NB4 (cell line): ENCODE measurements at regions not wholly inside any gene's neighbourhood (a gene's known extent, or its start where the extent isn't known, plus 50 kb on each side); places are given as distances from the start of the nearest gene placed in this dataset.

Experiments
- POLR2A ChIP-seq: IDR thresholded peaks from 2 replicates; pipeline ENCODE4 v1.6.1; 2011; ENCODE audit warnings: mild to moderate bottlenecking; ENCODE audit not compliant: insufficient read length; ENCODE audit errors: extremely low read depth
- TF ChIP-seq, protein P1 (sequence below): IDR thresholded peaks from one replicate; pipeline ENCODE4 v1.5.1; 2012; ENCODE audit warnings: low read depth, low read length
- TF ChIP-seq, protein P2 (sequence below): IDR thresholded peaks from 2 replicates; pipeline ENCODE4 v1.6.1; 2011; ENCODE audit warnings: low read depth, low read length

DNA sequence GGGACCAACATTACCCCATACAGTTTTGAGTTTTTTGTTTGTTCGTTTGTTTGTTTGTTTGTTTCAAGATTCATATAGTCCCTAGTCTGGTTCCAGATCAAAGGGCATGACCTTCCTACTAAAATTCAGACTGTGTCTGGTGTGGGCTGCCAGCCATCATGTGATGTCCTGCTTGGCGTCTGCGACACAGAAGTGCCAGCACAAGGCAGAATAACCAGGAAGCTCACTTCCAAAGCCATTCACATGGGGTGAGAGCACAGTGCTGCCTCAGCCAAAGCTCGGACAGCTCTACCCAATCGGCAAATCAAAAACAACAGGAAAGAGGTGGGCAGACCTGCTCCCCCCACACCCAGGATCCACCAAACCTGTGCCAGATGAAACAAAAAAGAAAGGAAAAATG, 142.6 kb upstream of the THBS1 start:
- TF ChIP-seq, protein P1, sequence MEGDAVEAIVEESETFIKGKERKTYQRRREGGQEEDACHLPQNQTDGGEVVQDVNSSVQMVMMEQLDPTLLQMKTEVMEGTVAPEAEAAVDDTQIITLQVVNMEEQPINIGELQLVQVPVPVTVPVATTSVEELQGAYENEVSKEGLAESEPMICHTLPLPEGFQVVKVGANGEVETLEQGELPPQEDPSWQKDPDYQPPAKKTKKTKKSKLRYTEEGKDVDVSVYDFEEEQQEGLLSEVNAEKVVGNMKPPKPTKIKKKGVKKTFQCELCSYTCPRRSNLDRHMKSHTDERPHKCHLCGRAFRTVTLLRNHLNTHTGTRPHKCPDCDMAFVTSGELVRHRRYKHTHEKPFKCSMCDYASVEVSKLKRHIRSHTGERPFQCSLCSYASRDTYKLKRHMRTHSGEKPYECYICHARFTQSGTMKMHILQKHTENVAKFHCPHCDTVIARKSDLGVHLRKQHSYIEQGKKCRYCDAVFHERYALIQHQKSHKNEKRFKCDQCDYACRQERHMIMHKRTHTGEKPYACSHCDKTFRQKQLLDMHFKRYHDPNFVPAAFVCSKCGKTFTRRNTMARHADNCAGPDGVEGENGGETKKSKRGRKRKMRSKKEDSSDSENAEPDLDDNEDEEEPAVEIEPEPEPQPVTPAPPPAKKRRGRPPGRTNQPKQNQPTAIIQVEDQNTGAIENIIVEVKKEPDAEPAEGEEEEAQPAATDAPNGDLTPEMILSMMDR = no peak
- TF ChIP-seq POLR2A = no peak
- TF ChIP-seq, protein P2, sequence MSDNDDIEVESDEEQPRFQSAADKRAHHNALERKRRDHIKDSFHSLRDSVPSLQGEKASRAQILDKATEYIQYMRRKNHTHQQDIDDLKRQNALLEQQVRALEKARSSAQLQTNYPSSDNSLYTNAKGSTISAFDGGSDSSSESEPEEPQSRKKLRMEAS = no peak
